Nephron (organoid): ENCODE measurements at regions not wholly inside any gene's neighbourhood (a gene's known extent, or its start where the extent isn't known, plus 50 kb on each side); places are given as distances from the start of the nearest gene placed in this dataset.
A peak's percentile ranks its signal among the peaks of the same experiment; 100 is the strongest.

Experiments used
- H3K27ac Mint-ChIP-seq, 3 experiments: 2 replicates each; pipeline ENCODE4 v1.8.0; 2020; ENCODE audit warnings: mixed read lengths in 3 of 3, mild to moderate bottlenecking in 2 of 3, moderate library complexity in 1 of 3
- H3K27me3 Mint-ChIP-seq: 2 replicates; pipeline ENCODE4 v1.8.0; 2021; ENCODE audit warnings: low read depth, mild to moderate bottlenecking, moderate library complexity, mixed read lengths
- H3K36me3 Mint-ChIP-seq: 2 replicates; pipeline ENCODE4 v1.8.0; 2020; ENCODE audit warnings: low read depth, mixed read lengths
- H3K4me1 Mint-ChIP-seq: 2 replicates; pipeline ENCODE4 v1.8.0; 2020; ENCODE audit warnings: mixed read lengths
- H3K4me3 Mint-ChIP-seq, 3 experiments: 2 replicates each; pipeline ENCODE4 v1.8.0; 2020; ENCODE audit warnings: mild to moderate bottlenecking in 3 of 3, mixed read lengths in 3 of 3, moderate library complexity in 2 of 3
- H3K9me3 Mint-ChIP-seq: 2 replicates; pipeline ENCODE4 v1.8.0; 2020; ENCODE audit warnings: mixed read lengths
- TF ChIP-seq, protein P1 (sequence below), 3 experiments: fragments of 200-600 bp; sonication (generic); IDR thresholded peaks; one replicate each; pipeline ENCODE4 v1.5.0; 2021; ENCODE audit warnings: antibody characterized with exemption in 3 of 3; ENCODE audit not compliant: unreplicated experiment in 3 of 3

DNA sequence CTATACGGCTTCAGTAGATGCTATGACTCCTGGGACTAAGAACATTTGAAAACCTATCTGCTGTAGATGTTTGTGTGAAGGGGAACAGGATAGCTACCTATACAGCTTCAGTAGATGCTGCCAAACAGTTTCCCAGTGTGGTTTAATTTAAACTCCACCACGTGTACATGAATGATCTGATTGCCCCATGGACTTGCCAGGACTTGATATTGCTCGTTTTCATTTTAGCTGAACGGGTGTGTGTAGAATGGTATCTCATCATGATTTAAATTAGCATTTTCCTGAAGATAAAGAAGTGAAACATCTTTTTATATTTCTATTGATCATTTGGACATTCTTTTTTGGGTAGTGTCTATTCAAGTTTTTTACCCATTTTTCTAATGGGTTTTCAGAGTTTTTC lies 77.8 kb upstream of the PIP4K2A start:
- no peak overlapping the region for H3K27ac Mint-ChIP-seq
- H3K36me3 Mint-ChIP-seq = no peaks in the 10 kb centered on the region
- H3K9me3 Mint-ChIP-seq = peaks cover 11% of the 10 kb centered on the region
- TF ChIP-seq, protein P1, sequence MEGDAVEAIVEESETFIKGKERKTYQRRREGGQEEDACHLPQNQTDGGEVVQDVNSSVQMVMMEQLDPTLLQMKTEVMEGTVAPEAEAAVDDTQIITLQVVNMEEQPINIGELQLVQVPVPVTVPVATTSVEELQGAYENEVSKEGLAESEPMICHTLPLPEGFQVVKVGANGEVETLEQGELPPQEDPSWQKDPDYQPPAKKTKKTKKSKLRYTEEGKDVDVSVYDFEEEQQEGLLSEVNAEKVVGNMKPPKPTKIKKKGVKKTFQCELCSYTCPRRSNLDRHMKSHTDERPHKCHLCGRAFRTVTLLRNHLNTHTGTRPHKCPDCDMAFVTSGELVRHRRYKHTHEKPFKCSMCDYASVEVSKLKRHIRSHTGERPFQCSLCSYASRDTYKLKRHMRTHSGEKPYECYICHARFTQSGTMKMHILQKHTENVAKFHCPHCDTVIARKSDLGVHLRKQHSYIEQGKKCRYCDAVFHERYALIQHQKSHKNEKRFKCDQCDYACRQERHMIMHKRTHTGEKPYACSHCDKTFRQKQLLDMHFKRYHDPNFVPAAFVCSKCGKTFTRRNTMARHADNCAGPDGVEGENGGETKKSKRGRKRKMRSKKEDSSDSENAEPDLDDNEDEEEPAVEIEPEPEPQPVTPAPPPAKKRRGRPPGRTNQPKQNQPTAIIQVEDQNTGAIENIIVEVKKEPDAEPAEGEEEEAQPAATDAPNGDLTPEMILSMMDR (IDR thresholded peaks at IDR 0.05; ENCODE audit: unreplicated experiment in 3 of 3) = no peak
- H3K4me3 Mint-ChIP-seq = no peak overlapping the region
- no peaks in the 10 kb centered on the region for H3K4me1 Mint-ChIP-seq
- no peaks in the 10 kb centered on the region for H3K27me3 Mint-ChIP-seq

DNA sequence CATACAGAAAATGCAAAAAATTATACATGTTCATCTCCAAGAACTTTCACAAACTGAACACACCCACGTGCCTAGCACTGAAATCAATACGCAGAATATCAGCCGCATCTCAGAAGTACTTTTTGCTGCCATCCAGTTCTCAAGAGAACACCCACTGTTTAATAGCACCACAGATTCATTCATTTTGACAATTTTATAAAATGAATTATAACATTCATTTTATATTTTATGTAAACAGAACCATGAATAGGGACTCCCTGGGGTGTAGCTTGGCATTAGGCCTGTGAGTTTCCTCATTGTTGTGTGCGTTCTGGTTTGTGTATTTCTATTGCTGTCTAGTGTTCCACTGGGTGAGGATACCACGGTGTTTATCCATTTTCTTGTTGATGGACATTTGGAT lies 77.3 kb upstream of the PIP4K2A start:
- Mint-ChIP-seq H3K27me3 (no peaks in the 10 kb centered on the region), H3K4me1 (no peaks in the 10 kb centered on the region), H3K27ac (no peak overlapping the region), H3K4me3 (no peak overlapping the region), H3K9me3 (peaks cover 11% of the 10 kb centered on the region), H3K36me3 (no peaks in the 10 kb centered on the region)
- TF ChIP-seq, protein P1 (IDR thresholded peaks at IDR 0.05; ENCODE audit: unreplicated experiment in 3 of 3) = no peak

GRCh38 chr10:22784668-22785067 lies 70.3 kb upstream of the PIP4K2A start:
- no peak overlapping the region for H3K27ac Mint-ChIP-seq
- no peaks in the 10 kb centered on the region for H3K36me3 Mint-ChIP-seq
- peaks cover 10% of the 10 kb centered on the region for H3K4me1 Mint-ChIP-seq

GRCh38 chr10:22783807-22784206 lies 69.4 kb upstream of the PIP4K2A start:
- no peak overlapping the region for H3K4me3 Mint-ChIP-seq

More at GRCh38 chr10:22784668-22785067, 70.3 kb upstream of the PIP4K2A start:
- Mint-ChIP-seq H3K27me3 (no peaks in the 10 kb centered on the region), H3K9me3 (peaks cover 3% of the 10 kb centered on the region), H3K4me3 (no peak overlapping the region)
- TF ChIP-seq, protein P1 (IDR thresholded peaks at IDR 0.05; ENCODE audit: unreplicated experiment in 3 of 3) = no peak

DNA sequence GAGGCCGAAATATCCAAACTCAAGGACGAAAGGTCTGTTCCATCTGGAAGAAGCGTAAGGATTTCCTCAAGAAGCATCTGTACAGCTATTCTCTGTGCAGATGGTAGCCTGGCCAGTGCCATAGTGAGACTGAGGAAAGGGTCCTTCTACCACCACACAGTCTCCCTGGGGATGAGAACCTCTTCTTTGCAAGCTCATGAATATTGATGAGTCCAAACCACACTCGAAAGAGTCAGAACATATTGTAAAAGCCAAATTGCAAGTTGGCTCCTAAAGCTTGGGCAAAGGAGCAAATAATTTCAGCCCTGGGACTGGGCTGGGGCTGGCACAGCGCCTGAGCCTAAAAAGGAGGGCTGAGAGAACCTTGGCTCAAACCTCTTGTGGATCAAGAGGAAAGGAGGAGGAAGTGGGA lies 66.1 kb upstream of the PIP4K2A start:
- Mint-ChIP-seq H3K4me1 (peaks cover 16% of the 10 kb centered on the region), H3K27me3 (no peaks in the 10 kb centered on the region), H3K36me3 (no peaks in the 10 kb centered on the region), H3K27ac (peak overlapping the region in 2 of 3 experiments; percentile 41 to 90), H3K4me3 (no peak overlapping the region), H3K9me3 (peaks cover 3% of the 10 kb centered on the region)
- TF ChIP-seq, protein P1 (IDR thresholded peaks at IDR 0.05; ENCODE audit: unreplicated experiment in 3 of 3) = no peak

More at GRCh38 chr10:22783807-22784206, 69.4 kb upstream of the PIP4K2A start:
- no peaks in the 10 kb centered on the region for H3K9me3 Mint-ChIP-seq
- TF ChIP-seq, protein P1 (IDR thresholded peaks at IDR 0.05; ENCODE audit: unreplicated experiment in 3 of 3) = no peak
- H3K27me3 Mint-ChIP-seq = no peaks in the 10 kb centered on the region
- no peak overlapping the region for H3K27ac Mint-ChIP-seq
- no peaks in the 10 kb centered on the region for H3K36me3 Mint-ChIP-seq
- H3K4me1 Mint-ChIP-seq = peaks cover 14% of the 10 kb centered on the region

DNA sequence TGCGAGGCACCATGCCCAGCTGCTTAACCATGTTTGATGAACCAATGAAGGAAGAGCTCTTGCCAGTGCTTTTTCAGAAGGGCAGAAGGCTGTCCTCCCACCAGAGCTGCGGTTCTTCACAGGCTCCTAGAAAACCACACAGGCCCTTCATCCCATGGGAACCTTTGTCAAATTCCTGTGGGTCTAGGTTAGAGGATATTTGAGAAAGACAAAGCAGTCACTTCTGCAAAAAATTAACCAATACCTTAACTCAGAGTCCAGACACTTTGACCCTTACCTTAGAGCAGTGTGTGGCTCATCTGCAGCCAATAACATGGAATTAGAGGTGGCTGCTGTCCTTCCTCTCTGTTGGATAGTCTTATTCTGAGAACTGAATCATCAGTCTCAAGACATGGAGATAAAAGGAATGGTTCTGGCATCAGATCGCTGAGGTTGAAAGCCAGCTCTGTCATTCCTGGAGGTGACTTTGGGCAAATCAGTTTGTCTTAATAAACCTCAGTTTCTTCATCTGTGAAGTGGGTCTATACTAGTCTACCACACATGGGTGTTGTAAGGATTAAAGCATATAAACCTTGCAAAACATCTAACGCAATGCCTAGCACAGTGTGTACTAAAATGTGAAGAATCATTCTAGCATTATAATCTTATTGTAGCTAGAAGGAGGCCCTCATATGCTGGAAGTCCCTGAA lies 65.1 kb upstream of the PIP4K2A start:
- Mint-ChIP-seq H3K4me3 (no peak overlapping the region), H3K4me1 (peaks cover 16% of the 10 kb centered on the region), H3K27ac (peak overlapping the region in 2 of 3 experiments; percentile 41 to 90), H3K36me3 (no peaks in the 10 kb centered on the region), H3K27me3 (no peaks in the 10 kb centered on the region), H3K9me3 (peaks cover 3% of the 10 kb centered on the region)
- TF ChIP-seq, protein P1 (IDR thresholded peaks at IDR 0.05; ENCODE audit: unreplicated experiment in 3 of 3) = no peak
